Ishikawa (cell line): ENCODE measurements at regions not wholly inside any gene's neighbourhood (a gene's known extent, or its start where the extent isn't known, plus 50 kb on each side); places are given as distances from the start of the nearest gene placed in this dataset.

ENCODE experiments used
- CEBPB ChIP-seq: IDR thresholded peaks from 2 replicates; pipeline ENCODE4 v1.6.1; 2012
- CREB1 ChIP-seq: IDR thresholded peaks from 2 replicates; pipeline ENCODE4 v1.6.1; 2012; ENCODE audit warnings: low read depth
- EGR1 ChIP-seq: IDR thresholded peaks from 2 replicates; pipeline ENCODE4 v1.6.1; 2012
- EP300 ChIP-seq: IDR thresholded peaks from 2 replicates; pipeline ENCODE4 v1.6.1; 2012; ENCODE audit warnings: borderline replicate concordance
- FOXM1 ChIP-seq: IDR thresholded peaks from 2 replicates; pipeline ENCODE4 v1.6.1; 2012; ENCODE audit warnings: low read depth, borderline replicate concordance
- MAX ChIP-seq: IDR thresholded peaks from 2 replicates; pipeline ENCODE4 v1.6.1; 2012
- NFIC ChIP-seq: IDR thresholded peaks from 2 replicates; pipeline ENCODE4 v1.6.1; 2012
- RAD21 ChIP-seq: IDR thresholded peaks from 2 replicates; pipeline ENCODE4 v1.6.1; 2012; ENCODE audit warnings: low read depth
- REST ChIP-seq: IDR thresholded peaks from 2 replicates; pipeline ENCODE4 v1.6.1; 2012; ENCODE audit warnings: low read depth, mild to moderate bottlenecking
- TAF1 ChIP-seq: IDR thresholded peaks from 2 replicates; pipeline ENCODE4 v1.6.1; 2012; ENCODE audit warnings: low read depth, mild to moderate bottlenecking
- TCF12 ChIP-seq: IDR thresholded peaks from 2 replicates; pipeline ENCODE4 v1.6.1; 2012; ENCODE audit warnings: low read depth
- TEAD4 ChIP-seq: IDR thresholded peaks from 2 replicates; pipeline ENCODE4 v1.6.1; 2012
- USF1 ChIP-seq: IDR thresholded peaks from 2 replicates; pipeline ENCODE4 v1.6.1; 2012
- YY1 ChIP-seq: IDR thresholded peaks from 2 replicates; pipeline ENCODE4 v1.6.1; 2012; ENCODE audit warnings: low read depth
- ZBTB7A ChIP-seq: IDR thresholded peaks from 2 replicates; pipeline ENCODE4 v1.6.1; 2012; ENCODE audit warnings: low read depth

GRCh38 chr9:80218328-80218727 is 646.6 kb downstream of the TLE4 start:
- TF ChIP-seq TAF1 (no peak), FOXM1 (no peak), TEAD4 (no peak), ZBTB7A (no peak), REST (no peak), NFIC (no peak), TCF12 (no peak)

GRCh38 chr9:80213613-80214012 is 641.8 kb downstream of the TLE4 start:
- TF ChIP-seq USF1 (no peak), YY1 (no peak), MAX (no peak), RAD21 (no peak)

GRCh38 chr9:80208696-80209095 is 636.9 kb downstream of the TLE4 start:
- no peak for TF ChIP-seq REST
- TF ChIP-seq TCF12: no peak
- no peak for TF ChIP-seq ZBTB7A
- no peak for TF ChIP-seq EGR1
- TF ChIP-seq FOXM1: no peak
- TF ChIP-seq TEAD4: no peak
- no peak for TF ChIP-seq CEBPB
- TF ChIP-seq YY1: no peak
- TF ChIP-seq NFIC: no peak

GRCh38 chr9:80204054-80204453 is 632.3 kb downstream of the TLE4 start:
- TF ChIP-seq FOXM1: no peak
- no peak for TF ChIP-seq CEBPB
- no peak for TF ChIP-seq NFIC
- TF ChIP-seq RAD21: no peak
- TF ChIP-seq TEAD4: no peak
- no peak for TF ChIP-seq TCF12
- no peak for TF ChIP-seq TAF1
- TF ChIP-seq REST: no peak
- no peak for TF ChIP-seq YY1
- TF ChIP-seq EGR1: no peak
- no peak for TF ChIP-seq USF1
- TF ChIP-seq CREB1: no peak
- TF ChIP-seq EP300: no peak
- TF ChIP-seq ZBTB7A: no peak
- no peak for TF ChIP-seq MAX

- TF ChIP-seq TEAD4 (no peak), ZBTB7A (no peak), EGR1 (no peak), NFIC (no peak), MAX (no peak), FOXM1 (no peak), CREB1 (no peak), USF1 (no peak), CEBPB (no peak), EP300 (no peak), TAF1 (no peak), RAD21 (no peak), REST (no peak), YY1 (no peak)
These were observed 625.9 kb downstream of the TLE4 start for GRCh38 chr9:80197661-80198060.
